Kidney capillary endothelial cell (primary cell): ENCODE measurements at regions not wholly inside any gene's neighbourhood (a gene's known extent, or its start where the extent isn't known, plus 50 kb on each side); places are given as distances from the start of the nearest gene placed in this dataset.
A peak's percentile ranks its signal among the peaks of the same experiment; 100 is the strongest.

Source experiments
- DNase-seq: peaks from one replicate; pipeline ENCODE4 v3.0.0-alpha.2; 2018; ENCODE audit warnings: low spot score

GRCh38 chr14:26929361-26929760 lies 331.5 kb upstream of the NOVA1 start:
- no peak for DNase-seq

DNA sequence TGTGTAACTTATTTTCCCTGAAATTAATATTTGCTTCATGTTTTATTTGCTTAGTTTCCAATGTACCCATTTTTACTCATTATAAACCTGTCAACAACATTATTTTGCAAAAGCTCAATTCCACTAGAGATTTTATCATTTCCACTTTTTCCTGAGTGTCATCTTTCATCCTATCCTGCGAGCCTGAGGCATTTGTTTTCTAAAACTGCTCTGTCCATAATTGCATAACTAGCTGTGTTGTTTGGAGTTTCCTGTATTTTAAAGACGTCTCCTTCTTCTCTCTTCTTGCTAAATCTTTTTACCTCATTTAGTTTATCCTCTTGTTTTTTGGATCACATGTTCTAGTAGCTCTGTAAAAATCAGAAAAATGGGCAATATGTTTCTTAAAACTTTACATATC lies 332.7 kb upstream of the NOVA1 start:
- no peak for DNase-seq

- DNase-seq = no peak
Observed at GRCh38 chr14:26932606-26933005, 334.8 kb upstream of the NOVA1 start.

DNA sequence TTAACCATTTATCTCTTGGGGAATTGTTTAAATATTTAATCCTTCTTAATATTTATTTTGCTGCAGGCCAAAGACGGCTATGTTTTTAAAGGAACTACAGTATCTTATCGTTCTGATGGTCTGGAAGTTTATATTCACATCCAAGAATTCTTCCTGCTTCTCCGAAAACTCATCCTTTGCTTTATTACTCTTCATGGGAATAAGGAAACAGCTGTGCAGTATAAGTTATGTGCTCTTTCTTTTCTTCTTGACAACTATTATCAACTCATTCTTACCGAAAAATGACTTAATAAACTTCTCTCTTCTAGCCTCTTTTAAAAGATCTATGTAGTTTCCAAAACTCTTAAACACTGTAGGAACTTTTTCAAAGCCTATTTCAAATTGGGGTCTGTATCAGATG lies 335.6 kb upstream of the NOVA1 start:
- DNase-seq = no peak

DNA sequence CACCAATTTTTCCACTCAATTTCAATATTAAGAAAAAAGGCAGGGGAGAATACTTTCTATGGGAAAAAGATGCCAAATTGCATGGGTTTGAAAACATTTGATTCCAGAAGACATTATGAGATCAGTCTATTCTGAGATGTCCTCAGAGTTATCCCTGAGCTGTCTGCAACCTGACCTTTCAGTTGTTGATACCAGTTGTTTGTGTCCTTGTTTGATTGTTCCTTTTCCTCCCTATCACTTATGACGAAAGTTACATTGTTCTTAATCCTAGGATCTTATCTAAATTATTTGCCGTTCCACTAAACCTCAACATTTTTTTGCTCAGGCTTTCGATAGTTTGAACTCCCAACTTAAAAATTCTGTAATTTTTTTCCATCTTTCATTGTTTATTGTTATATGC lies 336.3 kb upstream of the NOVA1 start:
- DNase-seq = no peak

DNA sequence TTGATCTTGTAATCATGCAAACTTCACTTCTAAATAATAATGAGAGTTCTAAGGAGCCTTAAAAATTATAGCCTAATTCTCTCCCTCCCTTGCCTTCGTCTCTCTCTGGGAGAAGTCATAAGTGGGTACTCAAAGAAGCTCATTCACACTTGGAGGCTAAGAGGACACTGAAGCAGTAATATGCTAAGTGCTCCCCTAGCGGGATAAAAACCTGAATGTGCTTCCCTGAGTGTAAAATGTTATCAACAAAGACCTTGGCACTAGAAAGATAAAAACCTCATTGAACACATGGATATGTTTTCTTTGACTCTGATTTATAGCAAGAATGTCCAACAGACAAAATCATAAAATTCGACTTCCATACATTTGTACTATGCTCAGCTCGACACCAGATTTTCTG lies 337.9 kb upstream of the NOVA1 start:
- DNase-seq = no peak

- DNase-seq = no peak
Observed at GRCh38 chr14:26938054-26938453, 340.2 kb upstream of the NOVA1 start.

GRCh38 chr14:26939755-26940154 lies 341.9 kb upstream of the NOVA1 start:
- no peak for DNase-seq

DNA sequence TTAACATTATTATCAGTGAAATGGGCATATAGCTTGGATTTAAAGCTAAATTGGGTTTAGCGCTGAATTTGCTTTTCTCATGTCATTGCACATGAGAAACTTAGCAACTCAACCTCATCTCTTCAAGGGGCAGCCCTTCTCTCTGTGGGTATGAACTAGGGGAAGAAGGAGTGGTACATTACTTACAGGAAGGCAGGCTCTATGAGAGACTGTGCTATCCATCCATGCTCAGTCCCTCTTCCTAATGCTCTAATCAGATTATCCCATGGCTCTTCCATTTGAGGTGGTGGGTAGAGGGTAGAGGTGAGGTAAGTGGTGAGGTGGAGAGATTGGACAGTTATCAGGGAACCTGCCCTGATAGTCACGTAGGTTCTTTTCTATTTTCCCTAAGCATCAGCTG lies 343.7 kb upstream of the NOVA1 start:
- no peak for DNase-seq

DNA sequence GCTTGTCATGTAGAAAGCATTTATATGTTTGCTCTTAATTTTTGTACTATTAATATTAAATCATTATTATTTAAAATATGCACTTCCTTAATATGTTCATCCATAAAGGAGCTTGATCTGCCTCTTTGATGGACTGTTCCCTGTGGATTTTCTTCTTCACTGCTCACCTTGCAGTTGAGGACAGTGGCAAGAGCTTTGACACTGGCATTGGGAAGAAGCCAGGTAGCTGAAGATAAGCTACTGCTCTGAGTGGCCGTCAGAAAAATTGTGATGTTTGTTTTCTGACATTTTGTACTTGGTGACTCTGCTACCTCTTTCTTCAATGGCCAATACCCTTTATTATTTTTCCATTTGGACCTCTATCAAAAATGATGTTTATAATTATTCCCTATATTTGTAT lies 349.4 kb upstream of the NOVA1 start:
- no peak for DNase-seq

DNA sequence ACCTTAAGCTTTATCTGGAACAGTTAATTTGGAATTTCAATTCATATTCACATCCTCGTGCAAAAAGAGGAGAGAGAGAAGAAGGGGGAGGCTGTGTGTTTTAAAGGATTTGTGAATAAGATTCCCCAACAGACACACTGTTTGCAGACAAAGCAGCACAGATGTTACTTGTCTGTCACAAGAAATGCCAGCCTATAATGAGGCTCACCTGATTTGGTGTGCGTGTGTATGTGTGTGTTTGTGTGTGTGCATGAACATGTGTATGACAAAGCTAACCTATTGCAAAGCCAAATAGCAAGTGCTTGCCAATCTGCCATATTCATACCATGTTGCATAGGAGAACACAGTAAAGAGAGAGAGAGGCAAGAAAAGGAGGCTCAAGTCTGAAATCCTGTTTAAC lies 361.6 kb upstream of the NOVA1 start:
- no peak for DNase-seq

- DNase-seq = no peak
Observed at GRCh38 chr14:26959972-26960660, 362.3 kb upstream of the NOVA1 start.

DNA sequence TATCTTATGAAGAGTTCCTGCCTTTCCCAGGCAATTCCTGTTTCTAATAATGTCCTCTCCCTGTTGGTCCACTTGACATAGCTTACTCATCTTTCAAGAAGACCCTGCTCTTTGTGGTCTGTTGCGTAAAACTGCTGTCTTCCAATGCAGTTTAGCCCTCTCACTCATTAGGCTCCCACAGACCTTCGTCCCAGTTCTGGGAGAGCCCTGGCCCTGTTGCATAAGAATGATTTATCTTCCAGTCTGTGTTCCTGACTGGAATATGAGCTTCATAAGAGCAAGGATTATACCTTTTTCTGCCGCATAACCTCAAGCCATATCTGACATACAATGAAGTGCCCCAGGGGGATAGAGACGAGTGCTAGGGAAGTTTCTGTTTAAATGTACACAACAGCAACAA lies 365.9 kb upstream of the NOVA1 start:
- no peak for DNase-seq

- DNase-seq = no peak
Observed at GRCh38 chr14:26965490-26965889, 367.7 kb upstream of the NOVA1 start.

- no peak for DNase-seq
Observed at GRCh38 chr14:26966908-26967307, 369.1 kb upstream of the NOVA1 start.

DNA sequence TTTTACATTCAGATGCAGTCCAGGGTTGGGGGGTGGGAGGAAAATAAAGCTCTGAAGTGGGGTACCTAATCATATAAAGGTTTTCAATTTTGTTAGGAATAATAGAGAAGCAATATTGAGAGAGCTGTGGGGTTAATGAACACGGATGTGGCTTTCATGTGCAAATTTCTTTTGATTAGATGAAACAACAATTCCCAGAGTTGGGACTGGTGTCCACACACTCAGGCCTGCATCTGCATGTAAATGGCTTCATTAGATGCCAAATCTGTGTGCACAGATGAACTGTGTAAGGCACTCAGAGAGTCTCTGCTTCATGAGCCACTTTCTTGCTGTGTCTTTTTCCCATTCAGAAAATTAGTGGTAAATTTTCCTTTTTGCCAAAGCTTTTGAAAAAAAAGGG lies 377.1 kb upstream of the NOVA1 start:
- no peak for DNase-seq

DNA sequence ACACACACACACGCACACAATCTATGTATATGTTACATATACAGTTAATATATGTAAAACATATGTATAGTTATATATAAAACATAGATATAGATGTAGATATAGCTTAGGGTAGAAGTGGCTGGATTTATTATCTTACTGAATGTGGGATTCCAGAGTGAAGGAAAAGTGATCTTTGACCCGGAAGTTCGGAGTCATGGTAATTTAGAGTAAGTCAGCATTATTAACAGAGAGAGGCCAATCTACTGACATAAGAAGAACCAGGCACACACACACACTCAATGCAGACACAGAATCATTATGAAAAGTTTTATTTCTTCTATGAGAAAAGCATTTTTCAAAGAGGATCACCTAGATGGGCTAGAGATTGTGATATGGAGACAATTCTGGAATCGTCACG lies 384.2 kb upstream of the NOVA1 start:
- no peak for DNase-seq

DNA sequence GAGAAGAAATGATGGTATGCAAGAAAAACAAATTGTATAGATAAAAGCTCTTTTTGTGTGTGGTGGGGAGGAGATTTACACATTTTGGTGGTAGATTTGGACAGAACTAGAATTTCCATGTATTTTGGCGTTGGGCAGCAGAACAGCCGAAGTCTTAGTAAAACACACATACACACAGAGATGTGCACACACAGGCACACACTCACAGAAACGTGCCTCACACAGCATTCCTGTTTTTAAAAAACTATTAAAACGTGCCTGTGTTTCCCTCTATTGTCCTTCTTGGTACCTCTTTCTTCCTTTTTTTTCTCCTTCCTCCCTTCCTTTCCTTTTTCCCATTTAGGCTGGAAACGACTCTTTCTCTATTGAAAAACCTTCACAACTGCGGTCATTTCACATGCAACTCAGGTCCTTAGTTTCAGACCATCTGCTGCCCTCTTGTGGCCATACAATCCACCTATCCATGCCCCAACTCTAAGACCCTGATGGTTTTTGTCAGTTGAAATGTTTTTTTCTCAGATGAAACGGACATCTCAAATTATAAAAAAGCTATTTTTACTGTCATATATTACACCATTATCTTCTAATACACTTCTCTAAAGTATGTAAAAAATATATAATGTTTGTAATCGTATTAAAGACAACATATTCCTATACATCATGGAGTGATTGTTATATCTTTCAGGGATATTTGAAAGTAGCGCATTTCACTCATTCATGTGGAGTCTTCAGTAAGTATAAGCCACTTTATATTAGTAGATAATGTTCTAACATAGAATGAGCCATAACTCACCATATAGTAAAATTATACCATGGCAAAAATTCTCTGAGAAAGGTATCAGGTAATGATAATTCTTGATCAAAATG lies 386.7 kb upstream of the NOVA1 start:
- peak; percentile 24 for DNase-seq

- DNase-seq = no peak
Observed at GRCh38 chr14:26987744-26988363, 390.0 kb upstream of the NOVA1 start.

GRCh38 chr14:26990946-26991345 lies 393.1 kb upstream of the NOVA1 start:
- no peak for DNase-seq

GRCh38 chr14:26992403-26993115 lies 394.7 kb upstream of the NOVA1 start:
- DNase-seq = no peak

DNA sequence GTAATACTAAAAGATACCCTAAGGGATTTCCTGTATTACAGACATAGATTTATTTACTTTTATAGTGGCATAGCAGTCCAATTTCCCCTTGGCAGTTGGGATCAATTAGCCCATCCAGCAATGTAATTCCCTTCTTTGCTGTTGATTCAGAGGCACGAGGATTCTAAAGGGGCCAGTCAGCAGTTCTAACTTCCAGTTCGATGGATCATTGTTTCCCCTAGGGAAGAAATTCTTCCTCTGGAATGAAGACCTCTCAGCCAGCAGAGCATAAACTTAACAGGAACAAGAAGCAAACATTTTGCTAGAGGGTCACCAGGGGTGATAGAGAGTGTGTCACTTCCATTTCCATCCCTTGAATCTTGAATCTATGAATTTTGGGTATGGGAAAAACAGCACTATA lies 395.7 kb upstream of the NOVA1 start:
- no peak for DNase-seq

GRCh38 chr14:26995301-26995700 lies 397.5 kb upstream of the NOVA1 start:
- no peak for DNase-seq
